ENCODE measurements at regions not wholly inside any gene's neighbourhood (a gene's known extent, or its start where the extent isn't known, plus 50 kb on each side); places are given as distances from the start of the nearest gene placed in this dataset.
"Not testable (repeated sequence)": the region's sequence is repeated elsewhere in the genome, so short reads cannot be mapped to it uniquely, and the experiment has no call there.

DNA sequence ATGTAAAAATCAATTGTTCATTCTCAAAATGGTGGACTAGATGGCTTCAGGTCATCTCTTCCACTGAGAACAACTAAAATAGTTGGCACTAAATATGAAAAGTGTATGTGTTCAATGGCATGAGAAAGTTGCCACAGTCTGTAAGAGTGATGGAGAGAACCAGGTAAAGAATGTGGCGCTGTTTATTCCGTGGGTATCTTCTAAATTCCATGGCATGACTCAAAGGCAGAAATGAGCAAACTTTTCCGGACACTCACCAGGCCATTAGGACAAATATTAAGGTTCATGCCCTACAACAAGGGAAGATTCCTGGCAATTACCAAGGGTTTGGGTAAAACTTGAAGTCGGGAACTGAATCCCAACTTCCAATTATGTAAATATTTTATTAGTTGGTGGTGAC is 825.4 kb upstream of the CDH6 start (continued):
- TF ChIP-seq ZNF462 (CRISPR knock-in tag; IDR thresholded peaks at IDR 0.05) (no peak), CREB1 (CRISPR knock-in tag; IDR thresholded peaks at IDR 0.05; ENCODE audit: low read depth) (no peak), JUNB (IDR thresholded peaks at IDR 0.05; ENCODE audit: unreplicated experiment) (no peak), ZNF114 (CRISPR knock-in tag; IDR thresholded peaks at IDR 0.05) (no peak), NANOG (IDR thresholded peaks at IDR 0.05; ENCODE audit: borderline replicate concordance) (no peak), STAT1 (IDR thresholded peaks at IDR 0.05; ENCODE audit: unreplicated experiment) (no peak)

DNA sequence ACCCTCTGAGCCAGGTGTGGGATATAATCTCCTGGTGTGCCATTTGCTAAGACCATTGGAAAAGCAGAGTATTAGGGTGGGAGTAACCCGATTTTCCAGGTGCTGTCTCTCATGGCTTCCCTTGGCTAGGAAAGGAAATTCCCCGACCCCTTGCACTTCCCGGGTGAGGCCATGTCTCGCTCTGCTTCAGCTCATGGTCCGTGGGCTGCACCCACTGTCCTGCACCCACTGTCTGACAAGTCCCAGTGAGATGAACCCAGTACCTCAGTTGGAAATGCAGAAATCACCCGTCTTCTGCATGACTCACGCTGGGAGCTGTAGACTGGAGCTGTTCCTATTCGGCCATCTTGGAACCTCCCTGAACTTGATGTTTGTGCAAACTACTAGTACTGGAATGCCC is 828.5 kb upstream of the CDH6 start:
- not testable (repeated sequence) for H3F3A ChIP-seq (replicated peaks; ENCODE audit: low read depth); H3K4me3 ChIP-seq; H3K36me3 ChIP-seq (ENCODE audit: insufficient read depth); H4K20me1 ChIP-seq (replicated peaks; ENCODE audit: insufficient read depth); DNase-seq (ENCODE audit: low spot score); ATAC-seq; H3K9me2 ChIP-seq (ENCODE audit: insufficient read depth); H3K27me3 Mint-ChIP-seq (ENCODE audit: insufficient read depth, low read depth, poor library complexity); H3K27me3 ChIP-seq (ENCODE audit: insufficient read depth); H2AFZ ChIP-seq; H3K4me1 Mint-ChIP-seq; H3K79me2 ChIP-seq (replicated peaks; ENCODE audit: insufficient read depth); H3K4me2 ChIP-seq; H3K27ac Mint-ChIP-seq; H3K27ac ChIP-seq (ENCODE audit: low read depth); H3K4me3 Mint-ChIP-seq; H3K4me1 ChIP-seq (ENCODE audit: insufficient read depth)
- peaks cover 26% of the 10 kb centered on the region for H3K36me3 Mint-ChIP-seq (ENCODE audit: low read depth)
- H3K9me3 Mint-ChIP-seq: peaks cover 57% of the 10 kb centered on the region

- Histone ChIP-seq H3K4me1 (ENCODE audit: insufficient read depth) (no peaks in the 10 kb centered on the region), H4K20me1 (replicated peaks; ENCODE audit: insufficient read depth) (no peaks in the 10 kb centered on the region), H3F3A (replicated peaks; ENCODE audit: low read depth) (no peaks in the 10 kb centered on the region), H3K9me2 (ENCODE audit: insufficient read depth) (no peaks in the 10 kb centered on the region), H3K36me3 (ENCODE audit: insufficient read depth) (no peaks in the 10 kb centered on the region), H3K27me3 (ENCODE audit: insufficient read depth) (no peaks in the 10 kb centered on the region), H3K27ac (ENCODE audit: low read depth) (no peak overlapping the region), H3K4me3 (no peak overlapping the region), H3K4me2 (no peak overlapping the region), H3K79me2 (replicated peaks; ENCODE audit: insufficient read depth) (no peaks in the 10 kb centered on the region), H2AFZ (no peak overlapping the region)
- Mint-ChIP-seq H3K4me3 (no peak overlapping the region), H3K36me3 (ENCODE audit: low read depth) (no peaks in the 10 kb centered on the region; the same call in 2 of the 3 replicates), H3K4me1 (no peaks in the 10 kb centered on the region), H3K27ac (no peak overlapping the region), H3K27me3 (ENCODE audit: insufficient read depth, low read depth, poor library complexity) (peaks cover 1% of the 10 kb centered on the region), H3K9me3 (peaks cover 25% of the 10 kb centered on the region)
- no peak for DNase-seq (ENCODE audit: low spot score)
- ATAC-seq: no peak
- TF ChIP-seq ZNF114 (CRISPR knock-in tag; IDR thresholded peaks at IDR 0.05) (no peak), NANOG (IDR thresholded peaks at IDR 0.05; ENCODE audit: borderline replicate concordance) (no peak), ZNF331 (CRISPR knock-in tag; IDR thresholded peaks at IDR 0.05; ENCODE audit: low read depth) (no peak), EZH2 (IDR thresholded peaks at IDR 0.05; ENCODE audit: low read depth, unreplicated experiment) (no peak)
Observed at GRCh38 chr5:30357371-30357770, 836.1 kb upstream of the CDH6 start.

All from GM23338 (cell line).